AML-193 (cell line): ENCODE measurements at regions not wholly inside any gene's neighbourhood (a gene's known extent, or its start where the extent isn't known, plus 50 kb on each side); places are given as distances from the start of the nearest gene placed in this dataset.
"Not testable (repeated sequence)": the region's sequence is repeated elsewhere in the genome, so short reads cannot be mapped to it uniquely, and the experiment has no call there.

Experiments used
- DNase-seq, 2 experiments: peaks; one replicate each; lab custom pipeline; 2025; lab: John Stamatoyannopoulos, UW

- no peak for DNase-seq
These were observed 237.6 kb upstream of the NDN start for GRCh38 chr15:23924686-23925085.

GRCh38 chr15:23954931-23955330, 267.8 kb upstream of the NDN start:
- no peak for DNase-seq

- no peak for DNase-seq
These were observed 296.6 kb upstream of the NDN start for GRCh38 chr15:23983500-23984259.

- no peak for DNase-seq
These were observed 307.2 kb upstream of the NDN start for GRCh38 chr15:23994273-23994672.

GRCh38 chr15:23998056-23998455, 311.0 kb upstream of the NDN start:
- no peak for DNase-seq

GRCh38 chr15:24008476-24008875, 321.4 kb upstream of the NDN start:
- DNase-seq, result no peak

GRCh38 chr15:24017470-24017869, 330.4 kb upstream of the NDN start:
- DNase-seq, result no peak

GRCh38 chr15:24039683-24040082, 352.6 kb upstream of the NDN start:
- no peak for DNase-seq

GRCh38 chr15:24054547-24055245, 367.6 kb upstream of the NDN start:
- no peak for DNase-seq

- no peak for DNase-seq
These were observed 380.8 kb upstream of the NDN start for GRCh38 chr15:24067733-24068501.

- DNase-seq, result no peak
These were observed 388.4 kb upstream of the NDN start for GRCh38 chr15:24075420-24076089.

- no peak for DNase-seq
These were observed 389.1 kb upstream of the NDN start for GRCh38 chr15:24076090-24076784.

GRCh38 chr15:24078310-24079029, 391.4 kb upstream of the NDN start:
- no peak for DNase-seq

GRCh38 chr15:24088941-24089340, 401.8 kb upstream of the NDN start:
- DNase-seq, result not testable (repeated sequence)

GRCh38 chr15:24101503-24101902, 414.4 kb upstream of the NDN start:
- not testable (repeated sequence) for DNase-seq

- not testable (repeated sequence) for DNase-seq
These were observed 420.4 kb upstream of the NDN start for GRCh38 chr15:24107524-24107923.

GRCh38 chr15:24107948-24108347, 420.8 kb upstream of the NDN start:
- not testable (repeated sequence) for DNase-seq

- DNase-seq, result not testable (repeated sequence)
These were observed 421.2 kb upstream of the NDN start for GRCh38 chr15:24108349-24108748.

- not testable (repeated sequence) for DNase-seq
These were observed 452.5 kb upstream of the NDN start for GRCh38 chr15:24139622-24140021.

GRCh38 chr15:24145070-24145469, 458.0 kb upstream of the NDN start:
- DNase-seq, result not testable (repeated sequence)

- no peak for DNase-seq
These were observed 459.1 kb upstream of the NDN start for GRCh38 chr15:24146251-24146650.
